Epithelial cell of prostate (primary cell): ENCODE measurements at regions not wholly inside any gene's neighbourhood (a gene's known extent, or its start where the extent isn't known, plus 50 kb on each side); places are given as distances from the start of the nearest gene placed in this dataset.

Source experiments
- DNase-seq: peaks from one replicate; pipeline ENCODE4 v3.0.0-alpha.2; 2011; ENCODE audit warnings: low read depth, low spot score
- H3K27ac ChIP-seq: fragments of 450-650 bp; 2 replicates; pipeline ENCODE4 v1.5.1; 2017; ENCODE audit warnings: mild to moderate bottlenecking

GRCh38 chr22:48102581-48102980, 1340.1 kb downstream of the TBC1D22A start:
- DNase-seq = no peak
- no peak overlapping the region for H3K27ac ChIP-seq

- DNase-seq = no peak
- H3K27ac ChIP-seq = no peak overlapping the region
These were observed 1339.3 kb downstream of the TBC1D22A start for GRCh38 chr22:48101704-48102103.

- H3K27ac ChIP-seq = no peak overlapping the region
- no peak for DNase-seq
These were observed 1338.4 kb downstream of the TBC1D22A start for GRCh38 chr22:48100685-48101417.

- no peak for DNase-seq
- no peak overlapping the region for H3K27ac ChIP-seq
These were observed 1337.2 kb downstream of the TBC1D22A start for GRCh38 chr22:48099671-48100070.

- DNase-seq = no peak
- H3K27ac ChIP-seq = no peak overlapping the region
These were observed 1336.8 kb downstream of the TBC1D22A start for GRCh38 chr22:48099251-48099650.

- no peak for DNase-seq
- H3K27ac ChIP-seq = no peak overlapping the region
These were observed 1336.4 kb downstream of the TBC1D22A start for GRCh38 chr22:48098921-48099245.

- no peak for DNase-seq
These were observed 1335.9 kb downstream of the TBC1D22A start for GRCh38 chr22:48098243-48098920.

GRCh38 chr22:48097723-48098122, 1335.3 kb downstream of the TBC1D22A start:
- no peak for DNase-seq
- no peak overlapping the region for H3K27ac ChIP-seq

More at GRCh38 chr22:48098243-48098920, 1335.9 kb downstream of the TBC1D22A start:
- no peak overlapping the region for H3K27ac ChIP-seq

GRCh38 chr22:48096851-48097665, 1334.6 kb downstream of the TBC1D22A start:
- no peak for DNase-seq
- H3K27ac ChIP-seq = no peak overlapping the region

- H3K27ac ChIP-seq = no peak overlapping the region
- no peak for DNase-seq
These were observed 1334.0 kb downstream of the TBC1D22A start for GRCh38 chr22:48096411-48096810.

GRCh38 chr22:48093981-48094380, 1331.5 kb downstream of the TBC1D22A start:
- no peak for DNase-seq
- H3K27ac ChIP-seq = no peak overlapping the region

- DNase-seq = no peak
- no peak overlapping the region for H3K27ac ChIP-seq
These were observed 1330.4 kb downstream of the TBC1D22A start for GRCh38 chr22:48092866-48093265.

GRCh38 chr22:48091656-48092223, 1329.3 kb downstream of the TBC1D22A start:
- H3K27ac ChIP-seq = no peak overlapping the region
- DNase-seq = no peak

- DNase-seq = no peak
- no peak overlapping the region for H3K27ac ChIP-seq
These were observed 1328.7 kb downstream of the TBC1D22A start for GRCh38 chr22:48091060-48091650.

- no peak for DNase-seq
- no peak overlapping the region for H3K27ac ChIP-seq
These were observed 1327.9 kb downstream of the TBC1D22A start for GRCh38 chr22:48090332-48090672.

GRCh38 chr22:48089601-48090331, 1327.3 kb downstream of the TBC1D22A start:
- no peak for DNase-seq
- H3K27ac ChIP-seq = no peak overlapping the region

- no peak overlapping the region for H3K27ac ChIP-seq
- no peak for DNase-seq
These were observed 1326.6 kb downstream of the TBC1D22A start for GRCh38 chr22:48088926-48089536.

- DNase-seq = no peak
- no peak overlapping the region for H3K27ac ChIP-seq
These were observed 1325.8 kb downstream of the TBC1D22A start for GRCh38 chr22:48088251-48088650.

- no peak for DNase-seq
- H3K27ac ChIP-seq = no peak overlapping the region
These were observed 1323.6 kb downstream of the TBC1D22A start for GRCh38 chr22:48085901-48086645.
